Peyer's patch (tissue), 4 donors: ENCODE measurements at regions not wholly inside any gene's neighbourhood (a gene's known extent, or its start where the extent isn't known, plus 50 kb on each side); places are given as distances from the start of the nearest gene placed in this dataset.

Source experiments
- POLR2A ChIP-seq, 2 donors: fragments of 450-650 bp; IDR thresholded peaks; one replicate each; pipeline ENCODE4 v1.5.1; 2017; ENCODE audit warnings: antibody characterized with exemption in 2 of 2, mild to moderate bottlenecking in 2 of 2, moderate library complexity in 2 of 2
- TF ChIP-seq, protein P1 (sequence below), 6 experiments: fragments of 450-650 bp in 4 of 6; fragments of 200-600 bp in 2 of 6; sonication (generic) in 1 of 6; IDR thresholded peaks; one replicate each; pipeline ENCODE4 v1.5.1; 2017 to 2019; ENCODE audit warnings: antibody characterized with exemption in 6 of 6, mild to moderate bottlenecking in 3 of 6, moderate library complexity in 1 of 6

DNA sequence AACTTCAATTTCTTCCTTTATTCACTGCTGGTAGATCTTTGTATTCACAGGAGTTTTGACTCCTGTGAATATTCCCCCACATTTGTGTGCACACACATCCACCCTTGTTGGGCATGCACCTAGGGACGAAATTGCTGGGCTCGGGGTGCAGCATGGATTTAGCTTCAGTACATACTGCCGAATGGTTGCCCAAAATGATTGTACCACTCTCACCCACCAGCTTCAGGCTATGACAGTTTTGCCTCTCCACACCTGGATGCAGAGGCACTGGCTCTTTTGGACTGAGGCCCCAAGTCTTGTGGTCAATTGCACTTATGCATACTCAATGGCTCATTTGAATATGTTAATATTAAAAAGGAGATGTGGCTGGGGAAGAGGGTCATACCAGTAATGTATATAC, 65.1 kb upstream of the ODC1 start:
- TF ChIP-seq POLR2A (IDR thresholded peaks at IDR 0.05) = no peak
- TF ChIP-seq, protein P1, sequence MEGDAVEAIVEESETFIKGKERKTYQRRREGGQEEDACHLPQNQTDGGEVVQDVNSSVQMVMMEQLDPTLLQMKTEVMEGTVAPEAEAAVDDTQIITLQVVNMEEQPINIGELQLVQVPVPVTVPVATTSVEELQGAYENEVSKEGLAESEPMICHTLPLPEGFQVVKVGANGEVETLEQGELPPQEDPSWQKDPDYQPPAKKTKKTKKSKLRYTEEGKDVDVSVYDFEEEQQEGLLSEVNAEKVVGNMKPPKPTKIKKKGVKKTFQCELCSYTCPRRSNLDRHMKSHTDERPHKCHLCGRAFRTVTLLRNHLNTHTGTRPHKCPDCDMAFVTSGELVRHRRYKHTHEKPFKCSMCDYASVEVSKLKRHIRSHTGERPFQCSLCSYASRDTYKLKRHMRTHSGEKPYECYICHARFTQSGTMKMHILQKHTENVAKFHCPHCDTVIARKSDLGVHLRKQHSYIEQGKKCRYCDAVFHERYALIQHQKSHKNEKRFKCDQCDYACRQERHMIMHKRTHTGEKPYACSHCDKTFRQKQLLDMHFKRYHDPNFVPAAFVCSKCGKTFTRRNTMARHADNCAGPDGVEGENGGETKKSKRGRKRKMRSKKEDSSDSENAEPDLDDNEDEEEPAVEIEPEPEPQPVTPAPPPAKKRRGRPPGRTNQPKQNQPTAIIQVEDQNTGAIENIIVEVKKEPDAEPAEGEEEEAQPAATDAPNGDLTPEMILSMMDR (IDR thresholded peaks at IDR 0.05) = no peak
